ENCODE measurements at regions not wholly inside any gene's neighbourhood (a gene's known extent, or its start where the extent isn't known, plus 50 kb on each side); places are given as distances from the start of the nearest gene placed in this dataset.
A peak's percentile ranks its signal among the peaks of the same experiment; 100 is the strongest.

GRCh38 chr15:88403351-88403791, 63.8 kb downstream of the MRPL46 start:
- no peak for ATAC-seq
- DNase-seq = no peak
- intact Hi-C loops (cut with micrococcal nuclease) = no loop called here

DNA sequence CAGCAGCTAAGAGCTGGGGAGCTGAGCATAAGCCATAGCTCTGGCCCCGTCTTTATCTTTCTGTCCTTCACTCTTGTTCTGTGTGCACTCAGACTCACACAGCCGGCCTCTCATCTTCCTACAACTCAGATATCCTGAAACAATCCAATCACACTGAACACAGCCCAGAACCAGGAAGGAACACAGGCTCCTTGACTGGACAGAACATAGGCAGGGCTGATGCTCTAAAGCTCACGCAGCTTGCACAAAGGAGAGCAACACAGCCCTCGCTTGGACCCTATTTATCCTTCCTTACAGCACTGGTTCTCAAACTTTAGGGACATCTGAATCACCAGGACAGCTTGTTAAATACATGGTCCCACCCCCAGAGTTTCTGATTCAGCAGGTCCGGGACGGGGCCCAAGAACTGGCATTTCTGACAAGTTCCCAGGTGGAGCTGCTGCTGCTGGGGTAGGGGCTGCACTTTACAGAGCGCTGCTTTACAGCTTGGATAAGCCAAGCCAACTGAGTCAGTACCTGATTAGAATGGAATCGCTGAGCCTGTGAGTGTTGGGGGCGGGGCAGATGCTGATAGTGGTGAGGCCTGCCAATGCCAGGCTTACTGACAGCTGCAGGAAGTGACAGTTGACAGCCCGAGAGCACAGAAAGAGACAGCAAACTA, 65.1 kb downstream of the MRPL46 start:
- ATAC-seq (peak; percentile 91), DNase-seq (peak; percentile 82)
- intact Hi-C loops (cut with micrococcal nuclease) = no loop called here

DNA sequence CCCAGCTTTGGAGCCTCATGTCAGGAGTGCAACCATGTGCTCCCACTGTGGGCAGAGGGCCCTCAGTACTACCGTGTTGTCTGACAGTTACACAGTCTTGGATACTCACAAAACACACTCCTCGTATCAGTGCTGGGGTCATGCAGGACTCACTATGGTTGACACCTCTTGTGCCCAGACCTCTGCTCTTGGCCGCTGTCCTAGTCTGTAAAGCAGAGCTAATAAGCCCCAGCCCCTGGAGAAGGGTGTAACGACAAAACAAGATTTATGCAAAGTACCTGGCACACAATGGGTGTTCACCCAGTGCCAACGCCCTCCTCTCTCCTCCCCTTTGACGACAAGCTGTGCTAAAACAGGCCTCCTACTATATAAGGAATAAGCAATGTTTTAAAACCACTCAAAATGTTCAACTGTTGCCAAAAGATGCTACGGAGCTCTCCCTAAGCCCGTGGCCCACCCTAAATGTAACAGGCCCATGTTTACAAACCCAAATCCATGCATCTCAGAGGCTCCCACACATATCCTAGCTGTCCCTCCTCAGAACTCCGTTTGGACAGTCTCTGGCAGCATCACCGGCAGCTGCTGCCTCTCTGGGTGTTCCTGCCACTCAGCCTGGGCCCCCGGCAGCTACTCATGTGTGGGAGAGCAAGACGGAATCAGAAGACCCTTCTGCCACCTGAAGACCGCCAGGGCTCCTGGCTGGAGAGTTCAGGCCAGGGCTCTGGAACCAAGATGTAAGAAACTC, 65.8 kb downstream of the MRPL46 start:
- intact Hi-C loops (cut with micrococcal nuclease) = no loop called here
- peak; percentile 85 for ATAC-seq
- peak; percentile 53 for DNase-seq

GRCh38 chr15:88400591-88401250, 66.5 kb downstream of the MRPL46 start:
- intact Hi-C loops (cut with micrococcal nuclease) = no loop called here
- ATAC-seq = no peak
- no peak for DNase-seq

DNA sequence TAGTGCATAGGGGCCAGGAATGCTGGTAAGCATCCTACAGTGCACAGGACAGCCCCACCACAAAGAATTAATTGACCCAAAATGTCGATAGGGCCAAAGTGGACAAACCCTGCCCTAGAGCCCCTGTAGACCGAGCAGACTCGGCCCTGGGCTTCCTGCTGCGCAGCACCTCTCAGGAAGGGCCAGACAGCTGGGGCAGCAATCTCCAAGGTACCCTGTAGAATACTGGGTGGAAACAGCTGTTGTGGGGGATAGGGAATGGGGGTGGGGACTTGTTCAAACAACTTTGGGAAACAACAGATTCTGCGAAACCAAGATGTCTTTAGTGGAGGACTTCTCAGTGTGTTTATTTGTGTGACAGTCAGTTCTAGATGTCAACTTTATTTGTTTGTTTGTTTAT, 67.1 kb downstream of the MRPL46 start:
- intact Hi-C loops (cut with micrococcal nuclease) = no loop called here
- ATAC-seq (no peak), DNase-seq (no peak)

DNA sequence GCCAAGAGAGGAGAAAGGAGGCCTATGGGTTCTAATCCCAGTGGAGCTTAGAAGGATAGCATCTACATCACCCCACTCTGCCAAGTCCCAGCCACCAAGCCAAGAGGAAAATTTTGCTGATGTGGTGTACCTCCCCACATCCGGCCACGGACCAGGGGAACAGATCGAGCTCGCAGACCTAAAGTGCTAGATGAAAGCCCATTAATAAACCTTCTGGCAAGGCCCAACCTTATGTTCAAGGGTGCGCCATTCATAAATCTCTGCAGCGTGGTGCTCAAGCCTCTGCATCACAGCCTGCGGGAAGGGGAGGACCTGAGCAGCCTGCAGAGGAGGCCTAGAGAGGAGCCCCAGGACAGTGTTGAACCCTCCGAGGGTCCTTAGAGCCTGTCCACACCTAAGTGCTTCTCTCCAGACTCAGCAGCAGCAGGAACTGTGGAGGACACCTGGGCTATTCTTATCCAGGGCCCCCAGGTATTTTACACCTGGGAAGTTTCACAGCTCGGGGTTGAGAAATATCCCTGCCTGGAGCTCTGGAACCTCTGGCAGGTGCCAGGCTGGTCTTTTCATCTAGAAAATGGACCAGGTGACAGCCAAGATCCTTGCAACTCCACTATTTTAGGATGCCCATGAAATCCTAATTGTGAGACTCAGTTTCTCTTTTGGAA, 68.0 kb downstream of the MRPL46 start:
- intact Hi-C loops (cut with micrococcal nuclease) = no loop called here

GRCh38 chr15:88398011-88398410, 69.2 kb downstream of the MRPL46 start:
- ATAC-seq (no peak), DNase-seq (no peak)
- intact Hi-C loops (cut with micrococcal nuclease) = no loop called here

More for the DNA sequence above, 68.0 kb downstream of the MRPL46 start:
- ATAC-seq (no peak), DNase-seq (no peak)

DNA sequence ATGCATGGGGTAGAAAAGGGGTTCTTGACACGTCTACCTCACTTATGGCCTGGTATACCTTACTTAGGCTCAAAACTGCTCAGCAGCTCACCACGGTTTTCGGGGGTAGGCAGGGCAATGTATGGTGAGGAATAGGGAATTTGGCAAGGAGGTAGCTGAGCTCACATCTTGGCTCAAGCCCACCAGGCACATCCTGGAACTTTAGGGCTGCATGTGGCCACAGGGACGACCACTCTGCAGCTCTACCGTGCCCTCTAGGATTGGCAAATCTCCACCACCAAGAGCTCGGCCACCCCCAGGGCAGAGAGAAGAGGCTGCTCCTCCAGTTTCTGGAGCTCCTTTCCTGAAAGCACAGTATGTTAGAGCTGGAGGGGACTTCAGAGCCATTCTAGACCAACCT, 69.7 kb downstream of the MRPL46 start:
- ATAC-seq = no peak
- intact Hi-C loops (cut with micrococcal nuclease) = no loop called here
- DNase-seq = no peak

- intact Hi-C loops (cut with micrococcal nuclease) = no loop called here
- DNase-seq (no peak), ATAC-seq (no peak)
Observed at GRCh38 chr15:88395872-88396781, 71.1 kb downstream of the MRPL46 start.

DNA sequence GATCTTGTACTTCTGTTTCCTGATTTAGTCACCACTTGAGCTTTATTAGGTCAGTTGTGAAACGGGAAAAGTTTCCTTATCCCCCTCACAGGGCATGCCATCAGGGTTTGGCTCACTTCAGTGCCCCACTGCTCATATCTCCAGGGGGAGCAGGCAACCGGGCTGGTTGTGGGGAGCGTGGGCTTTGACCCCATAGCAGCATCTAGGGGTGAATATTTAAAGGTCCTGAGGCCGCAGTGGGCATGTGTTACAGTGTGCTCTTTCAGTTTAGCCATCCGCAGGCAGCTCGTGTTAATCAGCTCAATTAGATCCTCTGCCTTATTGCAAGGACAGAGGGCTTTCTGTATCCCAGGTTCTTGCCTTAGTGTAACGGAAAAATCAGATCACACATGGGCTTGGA, 71.9 kb downstream of the MRPL46 start:
- ATAC-seq = peak; percentile 48
- intact Hi-C loops (cut with micrococcal nuclease) = no loop called here
- DNase-seq = no peak

DNA sequence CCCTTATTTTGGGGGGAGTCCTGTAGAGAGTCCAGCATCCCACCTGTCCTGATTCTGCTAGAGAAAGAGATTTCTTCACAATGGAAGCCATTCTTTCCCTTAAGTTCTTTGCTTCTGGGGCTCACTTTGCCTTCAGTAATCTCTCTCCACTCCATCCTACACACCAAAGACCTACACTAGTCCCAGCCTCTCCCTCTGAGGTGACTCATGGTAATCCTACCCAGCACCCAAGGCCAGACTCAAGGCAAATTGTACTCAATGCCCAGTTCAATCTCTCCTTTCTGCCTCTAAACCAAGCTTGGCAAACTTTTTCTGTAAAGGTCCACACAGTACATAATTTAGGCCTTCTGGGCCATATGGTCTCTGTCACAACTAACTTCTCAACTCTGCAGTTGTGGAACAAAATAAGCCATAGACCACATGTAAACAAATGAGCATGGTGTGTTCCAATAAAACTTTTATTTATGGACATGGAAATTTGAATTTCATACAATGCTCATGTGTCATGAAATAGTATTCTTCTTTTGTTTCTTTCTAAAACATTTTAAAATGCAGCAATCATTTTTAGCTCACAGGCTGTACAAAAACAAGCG, 72.5 kb downstream of the MRPL46 start:
- intact Hi-C loops (cut with micrococcal nuclease) = no loop called here
- ATAC-seq (no peak), DNase-seq (no peak)

- intact Hi-C loops (cut with micrococcal nuclease) = no loop called here
- no peak for ATAC-seq
- DNase-seq = no peak
Observed at GRCh38 chr15:88393719-88394519, 73.3 kb downstream of the MRPL46 start.

- ATAC-seq (no peak), DNase-seq (no peak)
- intact Hi-C loops (cut with micrococcal nuclease) = no loop called here
Observed at GRCh38 chr15:88391700-88392099, 75.5 kb downstream of the MRPL46 start.

- intact Hi-C loops (cut with micrococcal nuclease) = no loop called here
- DNase-seq (no peak), ATAC-seq (no peak)
Observed at GRCh38 chr15:88391006-88391405, 76.2 kb downstream of the MRPL46 start.

DNA sequence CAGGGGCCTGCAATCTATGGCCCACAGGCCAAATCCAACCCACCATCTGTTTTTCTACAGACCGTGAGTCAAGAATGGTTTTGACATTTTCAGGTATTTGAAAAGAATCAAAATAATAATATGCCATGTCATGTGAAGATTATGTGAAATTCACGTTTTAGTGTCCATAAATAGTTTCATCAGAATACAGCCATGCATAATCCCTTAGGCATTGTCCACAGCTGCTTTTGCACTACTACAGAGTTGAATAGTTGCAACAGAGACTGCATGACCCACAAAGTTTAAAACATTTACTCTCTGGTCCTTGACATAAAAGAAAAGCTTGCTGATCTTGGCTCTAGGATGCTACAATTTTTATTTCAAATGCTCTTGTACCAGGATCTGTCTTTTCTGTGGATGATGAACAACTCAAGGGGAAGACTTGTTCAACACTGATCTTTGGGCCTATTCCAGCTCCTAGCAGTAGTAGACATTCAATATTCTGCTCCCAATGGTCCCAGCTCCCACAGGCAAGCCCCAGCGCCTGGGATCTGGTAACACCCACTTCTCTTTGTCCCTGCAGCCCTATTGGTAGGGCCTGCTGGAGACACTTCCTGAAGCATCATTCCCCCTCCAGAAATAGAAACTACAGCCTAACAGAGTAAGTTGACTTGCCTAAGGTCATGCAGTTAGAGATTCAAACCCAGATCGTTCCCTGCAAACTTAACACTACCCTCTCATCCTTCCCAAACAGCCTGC, 76.9 kb downstream of the MRPL46 start:
- ATAC-seq = no peak
- no peak for DNase-seq
- intact Hi-C loops (cut with micrococcal nuclease) = no loop called here

DNA sequence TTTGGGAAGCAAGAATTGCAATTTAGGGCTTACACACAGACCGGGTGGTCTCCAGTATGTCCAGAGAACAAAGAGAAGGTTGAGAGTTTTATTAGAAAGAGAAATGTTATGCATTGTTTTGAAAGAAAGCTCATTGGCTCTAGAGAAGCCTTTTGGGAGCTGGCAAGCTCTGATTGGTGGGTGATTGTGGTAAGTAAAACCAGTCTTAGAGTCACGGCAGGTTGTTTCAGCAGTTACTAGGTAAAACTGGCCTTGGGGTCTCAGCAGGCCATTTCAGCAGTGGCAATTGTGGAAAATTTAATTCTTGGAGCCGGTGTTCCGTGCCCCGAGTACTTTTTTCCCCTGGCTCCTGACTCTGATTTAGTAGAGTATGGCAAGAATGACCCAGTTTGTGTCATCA, 78.1 kb downstream of the MRPL46 start:
- intact Hi-C loops (cut with micrococcal nuclease) = no loop called here
- DNase-seq (no peak), ATAC-seq (no peak)

GRCh38 chr15:88388686-88389085, 78.5 kb downstream of the MRPL46 start:
- intact Hi-C loops (cut with micrococcal nuclease) = no loop called here
- ATAC-seq (no peak), DNase-seq (no peak)
